ENCODE measurements at regions not wholly inside any gene's neighbourhood (a gene's known extent, or its start where the extent isn't known, plus 50 kb on each side); places are given as distances from the start of the nearest gene placed in this dataset.
"Not testable (repeated sequence)": the region's sequence is repeated elsewhere in the genome, so short reads cannot be mapped to it uniquely, and the experiment has no call there.

- TF ChIP-seq, protein P1, sequence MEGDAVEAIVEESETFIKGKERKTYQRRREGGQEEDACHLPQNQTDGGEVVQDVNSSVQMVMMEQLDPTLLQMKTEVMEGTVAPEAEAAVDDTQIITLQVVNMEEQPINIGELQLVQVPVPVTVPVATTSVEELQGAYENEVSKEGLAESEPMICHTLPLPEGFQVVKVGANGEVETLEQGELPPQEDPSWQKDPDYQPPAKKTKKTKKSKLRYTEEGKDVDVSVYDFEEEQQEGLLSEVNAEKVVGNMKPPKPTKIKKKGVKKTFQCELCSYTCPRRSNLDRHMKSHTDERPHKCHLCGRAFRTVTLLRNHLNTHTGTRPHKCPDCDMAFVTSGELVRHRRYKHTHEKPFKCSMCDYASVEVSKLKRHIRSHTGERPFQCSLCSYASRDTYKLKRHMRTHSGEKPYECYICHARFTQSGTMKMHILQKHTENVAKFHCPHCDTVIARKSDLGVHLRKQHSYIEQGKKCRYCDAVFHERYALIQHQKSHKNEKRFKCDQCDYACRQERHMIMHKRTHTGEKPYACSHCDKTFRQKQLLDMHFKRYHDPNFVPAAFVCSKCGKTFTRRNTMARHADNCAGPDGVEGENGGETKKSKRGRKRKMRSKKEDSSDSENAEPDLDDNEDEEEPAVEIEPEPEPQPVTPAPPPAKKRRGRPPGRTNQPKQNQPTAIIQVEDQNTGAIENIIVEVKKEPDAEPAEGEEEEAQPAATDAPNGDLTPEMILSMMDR (optimal IDR thresholded peaks at IDR 0.05 in 1 of 3, IDR thresholded peaks at IDR 0.05 in 1 of 3, conservative IDR thresholded peaks at IDR 0.05 in 1 of 3; ENCODE audit: extremely low read depth in 1 of 3, insufficient read depth in 2 of 3, low read length in 3 of 3): not testable (repeated sequence)
- TF ChIP-seq EZH2 (IDR thresholded peaks at IDR 0.05; ENCODE audit: low read length): not testable (repeated sequence)
These were observed 215.8 kb downstream of the FAM72C start for GRCh38 chr1:143755961-143756360.

Data from keratinocyte (primary cell).